ENCODE measurements at regions not wholly inside any gene's neighbourhood (a gene's known extent, or its start where the extent isn't known, plus 50 kb on each side); places are given as distances from the start of the nearest gene placed in this dataset.

GRCh38 chr7:131226514-131226865 lies 101.2 kb upstream of the MKLN1 start:
- Mint-ChIP-seq H3K4me3 (ENCODE audit: low read depth) (no peak overlapping the region), H3K9me3 (ENCODE audit: low read depth) (peaks cover 4% of the 10 kb centered on the region)
- TF ChIP-seq CTCF (IDR thresholded peaks at IDR 0.05; ENCODE audit: unreplicated experiment) = no peak

GRCh38 chr7:131231381-131232220 lies 96.1 kb upstream of the MKLN1 start:
- DNase-seq (ENCODE audit: low spot score, unreplicated experiment) = no peak
- TF ChIP-seq CTCF (IDR thresholded peaks at IDR 0.05; ENCODE audit: unreplicated experiment) = no peak
- H3K27ac Mint-ChIP-seq = no peak overlapping the region
- peaks cover 6% of the 10 kb centered on the region for H3K4me1 Mint-ChIP-seq (ENCODE audit: low read depth)
- peaks cover 1% of the 10 kb centered on the region for H3K9me3 Mint-ChIP-seq (ENCODE audit: low read depth)
- no peak overlapping the region for H3K4me3 Mint-ChIP-seq (ENCODE audit: low read depth)
- no peaks in the 10 kb centered on the region for H3K36me3 Mint-ChIP-seq (ENCODE audit: insufficient read depth)
- no peaks in the 10 kb centered on the region for H3K27me3 Mint-ChIP-seq

More at GRCh38 chr7:131226514-131226865, 101.2 kb upstream of the MKLN1 start:
- Mint-ChIP-seq H3K27ac (peak overlapping the region; percentile 81), H3K4me1 (ENCODE audit: low read depth) (peaks cover 16% of the 10 kb centered on the region), H3K36me3 (ENCODE audit: insufficient read depth) (no peaks in the 10 kb centered on the region), H3K27me3 (no peaks in the 10 kb centered on the region)
- DNase-seq (ENCODE audit: low spot score, unreplicated experiment) = no peak

GRCh38 chr7:131232768-131233167 lies 94.9 kb upstream of the MKLN1 start:
- Mint-ChIP-seq H3K27ac (no peak overlapping the region), H3K4me3 (ENCODE audit: low read depth) (no peak overlapping the region), H3K9me3 (ENCODE audit: low read depth) (no peaks in the 10 kb centered on the region), H3K4me1 (ENCODE audit: low read depth) (no peaks in the 10 kb centered on the region), H3K36me3 (ENCODE audit: insufficient read depth) (no peaks in the 10 kb centered on the region), H3K27me3 (no peaks in the 10 kb centered on the region)
- TF ChIP-seq CTCF (IDR thresholded peaks at IDR 0.05; ENCODE audit: unreplicated experiment) = no peak
- no peak for DNase-seq (ENCODE audit: low spot score, unreplicated experiment)

GRCh38 chr7:131233193-131233592 lies 94.5 kb upstream of the MKLN1 start:
- Mint-ChIP-seq H3K4me3 (ENCODE audit: low read depth) (no peak overlapping the region), H3K9me3 (ENCODE audit: low read depth) (no peaks in the 10 kb centered on the region), H3K27me3 (no peaks in the 10 kb centered on the region), H3K27ac (no peak overlapping the region), H3K36me3 (ENCODE audit: insufficient read depth) (no peaks in the 10 kb centered on the region), H3K4me1 (ENCODE audit: low read depth) (no peaks in the 10 kb centered on the region)
- TF ChIP-seq CTCF (IDR thresholded peaks at IDR 0.05; ENCODE audit: unreplicated experiment) = no peak
- DNase-seq (ENCODE audit: low spot score, unreplicated experiment) = no peak

GRCh38 chr7:131234719-131235488 lies 92.8 kb upstream of the MKLN1 start:
- no peaks in the 10 kb centered on the region for H3K36me3 Mint-ChIP-seq (ENCODE audit: insufficient read depth)
- H3K27ac Mint-ChIP-seq = no peak overlapping the region
- TF ChIP-seq CTCF (IDR thresholded peaks at IDR 0.05; ENCODE audit: unreplicated experiment) = no peak
- no peaks in the 10 kb centered on the region for H3K27me3 Mint-ChIP-seq
- peaks cover 3% of the 10 kb centered on the region for H3K9me3 Mint-ChIP-seq (ENCODE audit: low read depth)
- H3K4me1 Mint-ChIP-seq (ENCODE audit: low read depth) = no peaks in the 10 kb centered on the region
- DNase-seq (ENCODE audit: low spot score, unreplicated experiment) = no peak
- H3K4me3 Mint-ChIP-seq (ENCODE audit: low read depth) = no peak overlapping the region
